ENCODE measurements at regions not wholly inside any gene's neighbourhood (a gene's known extent, or its start where the extent isn't known, plus 50 kb on each side); places are given as distances from the start of the nearest gene placed in this dataset.

- no peak for DNase-seq (ENCODE audit: low read depth)
These were observed 141.3 kb upstream of the SDK2 start for GRCh38 chr17:73785496-73785895.

GRCh38 chr17:73785958-73786743, 141.9 kb upstream of the SDK2 start:
- no peak for DNase-seq (ENCODE audit: low read depth)

DNA sequence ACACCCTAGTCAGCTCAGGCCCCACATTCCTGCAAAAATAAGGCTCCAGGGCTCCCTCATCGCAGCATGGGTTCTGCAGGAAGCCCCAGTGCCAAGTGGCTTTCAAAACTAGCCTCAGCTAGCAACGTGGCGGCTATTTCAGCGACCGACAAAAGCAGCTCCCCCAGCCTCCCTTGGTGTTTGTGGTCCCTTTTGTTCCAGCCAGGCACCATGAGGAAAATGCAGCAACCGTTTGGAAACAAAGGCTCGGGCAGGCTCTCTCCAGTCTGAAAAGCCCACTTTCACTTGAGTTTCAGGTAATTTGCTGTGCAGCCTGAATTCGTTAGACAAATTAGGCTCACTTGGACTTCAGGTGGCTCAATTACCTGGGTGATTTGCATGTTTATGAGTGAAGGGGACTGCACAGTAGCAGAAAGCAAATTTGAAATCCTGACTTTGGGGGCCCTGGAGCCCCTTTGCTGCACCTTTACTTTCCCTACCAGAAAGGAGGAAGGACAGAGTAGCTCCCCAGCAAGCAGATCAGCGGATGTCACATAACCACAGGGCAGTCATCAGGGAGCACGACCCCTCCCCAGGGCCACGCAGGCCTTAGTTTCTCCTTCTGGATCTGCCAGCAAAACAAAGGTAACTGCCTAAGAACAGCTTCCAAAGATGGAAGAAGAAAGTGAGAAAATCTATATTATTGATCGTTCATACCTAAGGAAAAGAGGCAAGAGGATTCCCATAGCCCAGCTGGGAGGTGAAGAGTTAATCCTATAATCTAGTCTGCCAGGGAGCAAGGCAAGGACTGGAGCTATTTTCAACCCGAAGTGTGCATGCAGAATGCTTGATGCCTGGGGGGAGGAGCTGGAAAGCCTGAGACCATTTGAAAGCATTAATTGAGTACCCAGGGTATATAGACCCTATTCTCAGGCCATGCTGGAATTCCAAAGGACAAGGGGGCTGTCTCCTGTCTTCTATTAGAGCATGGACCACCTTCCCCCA, 143.1 kb upstream of the SDK2 start:
- DNase-seq (ENCODE audit: low read depth) = no peak

DNA sequence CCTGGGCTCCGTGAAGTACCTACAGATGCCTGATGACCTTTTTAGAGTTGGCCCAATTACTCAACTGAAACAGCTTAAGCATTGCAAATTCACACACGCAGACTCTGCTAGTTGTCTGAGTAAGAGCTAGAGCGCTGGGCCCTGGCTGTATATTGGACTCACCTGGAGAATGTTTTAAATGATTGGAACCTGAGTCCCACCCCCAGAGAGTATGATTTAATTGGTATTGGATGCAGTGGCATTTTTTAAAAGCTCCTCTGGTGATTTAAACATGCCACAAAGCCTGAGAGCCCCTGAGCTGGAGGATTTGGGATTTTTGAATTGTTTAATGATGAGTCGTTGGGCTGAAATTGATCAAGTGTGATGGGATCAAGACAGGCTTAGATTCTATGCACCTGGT, 143.9 kb upstream of the SDK2 start:
- DNase-seq (ENCODE audit: low read depth) = no peak

DNA sequence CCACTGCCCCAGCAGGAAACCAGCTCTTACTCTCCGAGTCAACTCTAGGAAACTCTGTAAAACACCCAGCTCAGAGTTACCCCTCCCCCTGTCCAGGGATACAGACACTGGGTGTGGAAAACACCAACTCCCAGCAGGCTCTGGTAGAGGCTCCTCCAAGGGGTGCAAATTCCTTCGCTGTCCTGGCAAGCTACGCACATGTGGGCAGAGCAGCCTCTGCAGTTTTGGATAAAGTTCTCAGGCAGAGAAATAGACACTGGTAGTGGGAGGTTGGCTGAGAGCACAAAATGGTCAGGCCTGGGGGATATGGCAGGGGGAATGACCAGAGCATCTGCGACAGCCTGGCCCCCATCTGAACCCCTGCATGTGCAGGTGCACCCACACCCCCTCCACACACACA, 146.9 kb upstream of the SDK2 start:
- no peak for DNase-seq (ENCODE audit: low read depth)

DNA sequence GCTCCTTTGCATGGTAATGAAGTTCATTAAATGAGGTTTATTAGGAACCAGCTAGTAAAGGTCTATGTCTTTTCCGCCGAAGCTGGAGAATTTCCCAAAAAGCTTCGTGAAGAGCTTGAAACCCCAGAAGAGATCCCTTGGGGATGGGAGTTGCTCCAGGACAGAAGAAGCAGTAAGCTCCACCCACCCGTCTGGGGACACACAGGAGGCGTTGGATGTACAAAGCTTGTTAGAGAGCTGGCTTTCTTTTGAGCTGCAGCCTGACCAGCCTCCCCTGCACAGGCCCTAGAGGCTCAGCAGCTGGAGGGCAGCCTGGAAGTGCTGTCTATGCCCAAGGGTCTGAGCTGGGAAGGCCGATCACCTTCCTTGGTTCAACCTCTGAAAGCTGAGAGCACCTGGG, 147.4 kb upstream of the SDK2 start:
- no peak for DNase-seq (ENCODE audit: low read depth)

GRCh38 chr17:73792994-73793393, 148.7 kb upstream of the SDK2 start:
- DNase-seq (ENCODE audit: low read depth) = no peak

- no peak for DNase-seq (ENCODE audit: low read depth)
These were observed 150.1 kb upstream of the SDK2 start for GRCh38 chr17:73794336-73794735.

DNA sequence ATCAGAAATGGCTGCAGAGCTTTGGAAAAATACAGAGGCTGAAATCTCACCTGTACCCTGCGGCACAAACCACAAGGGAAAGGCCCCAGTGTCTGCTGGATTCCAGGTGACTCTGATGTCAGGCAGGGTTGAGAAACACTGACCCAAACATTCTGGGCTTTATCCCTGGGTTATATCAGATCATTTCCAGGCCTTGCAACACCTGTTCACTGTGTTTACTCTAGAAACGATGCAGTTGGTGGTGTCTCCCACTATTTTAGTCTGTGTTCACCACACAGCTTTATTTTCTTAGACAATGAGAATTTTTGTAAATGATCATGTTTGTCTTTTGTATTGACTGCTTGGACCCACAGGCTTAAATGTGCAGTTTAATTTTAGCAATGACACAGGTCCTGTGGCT, 151.5 kb upstream of the SDK2 start:
- no peak for DNase-seq (ENCODE audit: low read depth)

GRCh38 chr17:73797594-73798110, 153.4 kb upstream of the SDK2 start:
- no peak for DNase-seq (ENCODE audit: low read depth)

- peak; percentile 79 for DNase-seq (ENCODE audit: low read depth)
These were observed 154.0 kb upstream of the SDK2 start for GRCh38 chr17:73798111-73798748.

DNA sequence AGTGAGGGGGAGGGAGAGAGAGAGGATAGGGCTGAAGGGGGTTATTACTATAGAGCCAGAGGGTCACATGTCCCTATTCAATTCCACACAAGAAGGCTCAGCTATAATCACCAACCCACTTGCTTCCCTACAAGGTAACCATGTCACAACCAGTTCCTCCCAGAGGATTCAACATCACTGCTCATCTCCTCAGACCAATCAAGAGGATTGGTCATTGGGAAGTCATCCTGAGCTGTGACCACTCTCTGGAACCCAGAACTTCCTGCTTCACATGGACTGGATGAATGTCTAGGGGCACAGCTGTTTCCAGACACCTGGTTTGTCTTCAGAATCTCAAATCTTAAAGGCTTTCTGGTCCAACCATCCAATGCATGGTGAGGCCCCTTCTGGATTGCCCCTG, 154.9 kb upstream of the SDK2 start:
- DNase-seq (ENCODE audit: low read depth) = no peak

DNA sequence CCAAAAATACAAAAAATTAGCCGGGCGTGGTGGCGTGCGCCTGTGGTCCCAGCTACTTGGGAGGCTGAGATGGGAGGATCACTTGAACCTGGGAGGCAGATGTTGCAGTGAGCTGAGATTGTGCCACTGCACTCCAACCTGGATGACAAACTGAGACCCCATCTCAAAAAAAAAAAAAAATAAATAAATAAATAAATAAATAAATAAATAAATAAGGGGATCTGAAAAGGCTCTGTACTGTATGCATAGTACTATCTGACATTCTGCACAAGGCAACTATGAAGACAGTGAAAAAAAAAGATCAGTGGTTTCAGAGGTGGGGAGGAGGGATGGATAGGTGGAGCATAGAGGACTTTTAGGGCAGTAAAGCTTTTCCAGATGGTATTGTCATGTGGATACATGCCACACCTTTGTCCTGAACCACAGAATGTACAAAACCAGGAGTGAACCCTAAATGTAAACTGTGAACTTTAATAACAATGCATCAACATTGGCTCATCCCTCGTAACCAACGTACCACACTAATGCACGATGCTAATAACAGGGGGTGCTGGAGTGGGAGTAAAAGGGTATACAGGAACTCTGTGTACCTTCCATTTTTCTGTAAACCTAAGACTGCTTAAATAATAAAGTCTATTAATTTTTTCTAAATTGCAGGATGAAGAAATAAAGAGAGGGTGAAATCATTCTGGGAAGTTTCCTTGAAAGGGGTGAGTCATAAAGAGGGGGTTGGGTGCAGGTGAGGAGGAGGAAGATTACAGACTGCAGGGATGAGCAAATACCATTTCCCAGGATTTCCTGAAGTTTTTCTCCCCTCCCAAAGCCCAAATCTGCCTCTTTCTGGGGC, 155.8 kb upstream of the SDK2 start:
- DNase-seq (ENCODE audit: low read depth) = no peak

GRCh38 chr17:73800893-73801292, 156.6 kb upstream of the SDK2 start:
- no peak for DNase-seq (ENCODE audit: low read depth)

GRCh38 chr17:73801455-73802100, 157.3 kb upstream of the SDK2 start:
- DNase-seq (ENCODE audit: low read depth) = no peak

DNA sequence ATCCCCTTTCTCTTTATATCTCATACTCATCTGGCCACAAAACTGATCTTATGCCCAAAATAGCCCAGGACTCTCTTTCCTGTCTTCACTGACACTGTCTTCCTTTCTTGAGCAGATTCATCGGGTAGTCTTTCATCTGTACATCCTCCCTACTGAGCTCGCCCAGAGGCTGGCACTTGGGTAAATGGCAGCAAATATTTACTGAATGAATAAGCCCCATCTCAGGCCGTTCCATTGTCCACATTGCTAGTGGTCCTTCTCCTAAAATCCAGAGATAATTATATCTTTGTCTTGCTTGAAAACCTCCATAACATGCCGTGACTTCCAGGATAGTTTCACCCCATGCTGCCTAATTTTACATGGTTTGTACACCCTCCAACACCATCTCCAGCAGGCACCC, 158.1 kb upstream of the SDK2 start:
- DNase-seq (ENCODE audit: low read depth) = no peak

DNA sequence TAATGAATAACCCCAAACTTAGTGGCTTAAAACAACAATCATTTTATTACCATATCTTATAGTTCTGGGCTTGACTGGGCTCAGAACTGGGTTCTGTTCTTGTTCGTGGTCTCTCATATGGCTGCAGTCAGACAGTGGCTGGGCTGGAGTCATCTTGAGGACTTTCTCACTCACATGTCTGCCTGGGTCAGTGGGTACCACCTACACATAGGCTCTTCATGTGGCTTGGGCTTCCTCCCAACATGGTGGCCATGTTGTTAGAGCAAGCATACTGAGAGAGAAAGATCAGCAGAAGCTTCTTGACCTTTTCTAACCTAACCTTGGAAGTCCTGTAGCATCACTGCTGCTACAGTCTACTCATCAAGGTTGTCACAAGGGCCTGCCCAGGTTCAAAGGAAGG, 158.6 kb upstream of the SDK2 start:
- DNase-seq (ENCODE audit: low read depth) = no peak

DNA sequence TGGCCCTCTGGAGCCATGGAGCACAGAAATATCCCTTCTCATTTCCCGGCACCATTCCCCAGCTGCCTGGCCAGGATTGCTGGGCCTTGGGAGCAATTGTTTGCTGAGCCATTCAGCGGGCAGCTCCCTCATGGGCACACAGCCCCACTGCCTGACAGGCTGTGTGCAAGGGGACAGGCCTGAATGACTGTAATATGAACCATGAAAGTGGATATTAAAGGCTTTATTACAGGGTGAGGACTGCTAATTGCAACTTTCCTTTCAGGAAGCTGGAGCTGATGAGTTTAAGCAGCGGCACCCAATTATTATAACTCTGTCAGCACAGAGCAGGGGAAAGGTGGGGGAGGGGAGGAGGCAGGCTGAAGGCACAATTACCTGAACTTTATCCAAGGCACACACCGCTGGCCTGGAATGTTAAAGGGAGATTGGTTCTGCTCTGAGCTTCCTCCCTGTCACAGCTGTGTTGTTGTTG, 159.8 kb upstream of the SDK2 start:
- no peak for DNase-seq (ENCODE audit: low read depth)

GRCh38 chr17:73806768-73807167, 162.5 kb upstream of the SDK2 start:
- DNase-seq (ENCODE audit: low read depth) = no peak

DNA sequence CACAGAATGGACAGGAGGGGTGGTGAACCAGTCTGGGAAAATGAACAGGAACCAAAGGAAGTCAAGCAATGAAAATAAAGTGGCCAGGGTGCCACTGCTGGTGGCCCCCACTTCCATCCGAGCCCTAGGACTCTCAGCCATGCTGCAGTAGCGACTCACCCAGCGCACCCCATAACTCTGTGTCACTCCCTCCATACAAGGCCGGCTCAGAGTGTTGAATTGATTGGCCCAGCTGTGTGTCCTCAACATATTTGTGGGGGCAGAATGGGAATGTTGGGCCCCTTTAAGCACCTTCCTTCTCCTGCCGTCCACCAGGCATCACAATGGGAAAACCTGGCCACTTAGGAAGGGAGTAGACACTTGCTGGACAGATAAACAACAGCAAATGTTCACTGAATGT, 169.0 kb upstream of the SDK2 start:
- no peak for DNase-seq (ENCODE audit: low read depth)

DNA sequence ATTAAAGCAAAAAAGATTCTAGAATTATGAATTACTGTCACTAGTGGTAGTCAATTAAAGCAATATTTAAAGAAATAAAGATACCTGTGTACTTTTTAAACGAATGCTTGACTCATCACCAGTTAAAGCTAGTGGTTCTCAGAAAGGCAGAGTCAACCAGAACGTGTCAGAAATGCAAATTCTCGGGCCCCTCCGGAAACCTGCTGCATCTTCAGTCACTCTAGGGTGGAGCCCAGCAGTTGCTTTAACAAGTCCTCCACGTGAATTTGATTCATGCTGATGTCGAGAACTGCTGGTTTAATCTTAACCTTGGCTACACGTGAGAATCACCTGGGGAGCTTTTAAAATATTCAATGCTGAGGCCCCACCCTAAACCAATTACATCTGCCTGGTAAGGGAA, 169.8 kb upstream of the SDK2 start:
- no peak for DNase-seq (ENCODE audit: low read depth)

Measured in stromal cell of bone marrow (primary cell).